H9 (cell line): ENCODE measurements at regions not wholly inside any gene's neighbourhood (a gene's known extent, or its start where the extent isn't known, plus 50 kb on each side); places are given as distances from the start of the nearest gene placed in this dataset.

Experiments
- DNase-seq: peaks from one replicate; pipeline ENCODE4 v3.0.0-alpha.2; 2017
- H2AFZ ChIP-seq: one replicate; pipeline ENCODE4 v1.6.1; 2013; ENCODE audit warnings: mild to moderate bottlenecking, low read length, control low read depth, moderate library complexity
- H2AK5ac ChIP-seq: 2 replicates; pipeline ENCODE4 v1.6.1; 2013; ENCODE audit warnings: low read length, control low read depth, mixed read lengths; ENCODE audit not compliant: insufficient read length
- H2BK120ac ChIP-seq: one replicate; pipeline ENCODE4 v1.6.1; 2013; ENCODE audit warnings: low read depth, mild to moderate bottlenecking, low read length, control low read depth, inconsistent platforms; ENCODE audit not compliant: poor library complexity, severe bottlenecking
- H2BK12ac ChIP-seq: 2 replicates; pipeline ENCODE4 v1.6.1; 2013; ENCODE audit warnings: low read length, control low read depth, mixed read lengths, low read depth; ENCODE audit not compliant: insufficient read length
- H2BK15ac ChIP-seq: 2 replicates; pipeline ENCODE4 v1.6.1; 2013; ENCODE audit warnings: low read depth, low read length, control low read depth
- H2BK20ac ChIP-seq: one replicate; pipeline ENCODE4 v1.6.1; 2013; ENCODE audit warnings: low read depth, mild to moderate bottlenecking, low read length, control low read depth, inconsistent platforms; ENCODE audit not compliant: poor library complexity, severe bottlenecking
- H2BK5ac ChIP-seq: 2 replicates; pipeline ENCODE4 v1.6.1; 2013; ENCODE audit warnings: low read length, control low read depth, mixed read lengths; ENCODE audit not compliant: insufficient read length
- H3K14ac ChIP-seq: 2 replicates; pipeline ENCODE4 v1.6.1; 2013; ENCODE audit warnings: low read length, control low read depth; ENCODE audit not compliant: insufficient read depth
- H3K18ac ChIP-seq: 2 replicates; pipeline ENCODE4 v1.6.1; 2013; ENCODE audit warnings: low read depth, mild to moderate bottlenecking, mixed read lengths, low read length, control low read depth; ENCODE audit not compliant: insufficient read length
- H3K23ac ChIP-seq: 2 replicates; pipeline ENCODE4 v1.6.1; 2013; ENCODE audit warnings: low read length, control low read depth, mixed read lengths, low read depth; ENCODE audit not compliant: insufficient read length
- H3K23me2 ChIP-seq: 2 replicates; pipeline ENCODE4 v1.6.1; 2013; ENCODE audit warnings: low read depth, mild to moderate bottlenecking, mixed read lengths, low read length, control low read depth; ENCODE audit not compliant: insufficient read length, poor library complexity, severe bottlenecking
- H3K27ac ChIP-seq: 2 replicates; pipeline ENCODE4 v1.5.1; 2013; ENCODE audit warnings: low read length, control low read depth, mixed read lengths, low read depth; ENCODE audit not compliant: insufficient read length
- H3K27me3 ChIP-seq: 2 replicates; pipeline ENCODE4 v1.6.1; 2013; ENCODE audit warnings: low read length, control low read depth, inconsistent platforms; ENCODE audit not compliant: insufficient read depth
- H3K4ac ChIP-seq: 2 replicates; pipeline ENCODE4 v1.6.1; 2013; ENCODE audit warnings: low read depth, mild to moderate bottlenecking, control low read depth, inconsistent platforms, low read length, moderate library complexity
- H3K4me1 ChIP-seq: 2 replicates; pipeline ENCODE4 v1.6.1; 2013; ENCODE audit warnings: low read length, control low read depth, inconsistent platforms; ENCODE audit not compliant: insufficient read depth
- H3K4me2 ChIP-seq: 2 replicates; pipeline ENCODE4 v1.6.1; 2013; ENCODE audit warnings: low read length, control low read depth, mixed read lengths; ENCODE audit not compliant: insufficient read length, insufficient read depth
- H3K56ac ChIP-seq: 2 replicates; pipeline ENCODE4 v1.6.1; 2013; ENCODE audit warnings: low read depth, mild to moderate bottlenecking, mixed read lengths, low read length, control low read depth; ENCODE audit not compliant: insufficient read length
- H3K79me1 ChIP-seq: 2 replicates; pipeline ENCODE4 v1.6.1; 2013; ENCODE audit warnings: low read depth, mild to moderate bottlenecking, moderate library complexity, low read length, control low read depth, inconsistent platforms; ENCODE audit not compliant: insufficient read depth, poor library complexity, severe bottlenecking
- H3K79me2 ChIP-seq: 2 replicates; pipeline ENCODE4 v1.6.1; 2013; ENCODE audit warnings: low read length, control low read depth, inconsistent platforms; ENCODE audit not compliant: insufficient read depth
- H3K9ac ChIP-seq: 2 replicates; pipeline ENCODE4 v1.6.1; 2013; ENCODE audit warnings: low read length, control low read depth, mixed read lengths; ENCODE audit not compliant: insufficient read length; ENCODE audit errors: extremely low read depth
- H3K9me3 ChIP-seq: one replicate; pipeline ENCODE4 v1.6.1; 2013; ENCODE audit warnings: low read depth, low read length, inconsistent platforms; ENCODE audit not compliant: control insufficient read depth
- H3T11ph ChIP-seq: one replicate; pipeline ENCODE4 v1.6.1; 2013; ENCODE audit warnings: mild to moderate bottlenecking, low read length, control low read depth, inconsistent platforms
- H4K20me1 ChIP-seq: one replicate; pipeline ENCODE4 v1.6.1; 2013; ENCODE audit not compliant: control insufficient read depth, insufficient read length, insufficient read depth
- H4K5ac ChIP-seq: 2 replicates; pipeline ENCODE4 v1.6.1; 2013; ENCODE audit warnings: low read depth, mild to moderate bottlenecking, mixed read lengths, low read length, control low read depth; ENCODE audit not compliant: insufficient read length
- H4K8ac ChIP-seq: replicated peaks from 2 replicates; pipeline ENCODE4 v1.6.1; 2013; ENCODE audit warnings: low read length, control low read depth, mixed read lengths, low read depth; ENCODE audit not compliant: insufficient read length
- H4K91ac ChIP-seq: 2 replicates; pipeline ENCODE4 v1.6.1; 2013; ENCODE audit warnings: low read depth, mild to moderate bottlenecking, moderate library complexity, mixed read lengths, low read length, control low read depth; ENCODE audit not compliant: insufficient read length
- H3K27ac Mint-ChIP-seq, 3 experiments: 2 replicates in 2 of 3; 3 replicates in 1 of 3; pipeline ENCODE4 v1.8.0; 2020 to 2021; ENCODE audit warnings: mixed read lengths in 3 of 3, mild to moderate bottlenecking in 1 of 3, moderate library complexity in 1 of 3
- H3K27me3 Mint-ChIP-seq: 2 replicates; pipeline ENCODE4 v1.8.0; 2021; ENCODE audit warnings: low read depth, mild to moderate bottlenecking, moderate library complexity, mixed read lengths
- H3K36me3 Mint-ChIP-seq, 3 experiments: 2 replicates in 2 of 3; 3 replicates in 1 of 3; pipeline ENCODE4 v1.8.0; 2020 to 2021; ENCODE audit warnings: low read depth in 3 of 3, mixed read lengths in 3 of 3; ENCODE audit not compliant: insufficient read depth in 1 of 3
- H3K4me1 Mint-ChIP-seq, 2 experiments: 2 replicates each; pipeline ENCODE4 v1.8.0; 2020; ENCODE audit warnings: mixed read lengths in 2 of 2
- H3K4me3 Mint-ChIP-seq, 2 experiments: 2 replicates in 1 of 2; 3 replicates in 1 of 2; pipeline ENCODE4 v1.8.0; 2020 to 2021; ENCODE audit warnings: mild to moderate bottlenecking in 2 of 2, mixed read lengths in 2 of 2, moderate library complexity in 1 of 2
- H3K9me3 Mint-ChIP-seq, 2 experiments: 2 replicates in 1 of 2; 3 replicates in 1 of 2; pipeline ENCODE4 v1.8.0; 2020; ENCODE audit warnings: mild to moderate bottlenecking in 2 of 2, mixed read lengths in 2 of 2, moderate library complexity in 1 of 2
- CTCF ChIP-seq: fragments of 200-600 bp; sonication (generic); conservative IDR thresholded peaks from 3 replicates; pipeline ENCODE4 v1.8.0; 2021; ENCODE audit warnings: antibody characterized with exemption, mild to moderate bottlenecking
- WGBS: extraction: QIAGEN DNeasy Blood & Tissue Kit; methylation state at CpG from one replicate; pipeline ENCODE4 v1.1.7; 2013; ENCODE audit warnings: missing lambda C conversion rate, low lambda C conversion rate, mixed read lengths; ENCODE audit not compliant: insufficient read length; ENCODE audit errors: extremely low coverage; 5-methylcytosine and 5-hydroxymethylcytosine counted together

GRCh38 chr6:149152521-149152920 lies 165.0 kb upstream of the TAB2 start:
- H2BK15ac ChIP-seq = no peak overlapping the region
- Mint-ChIP-seq H3K9me3 (0 out of 5 replicates have a peak, but pooled peaks cover 0 to 1% of the 10 kb centered on the region in 2 experiments), H3K27ac (no peak overlapping the region), H3K4me3 (no peak overlapping the region), H3K27me3 (no peaks in the 10 kb centered on the region; the same call in 1 of the 2 replicates), H3K36me3 (no peaks in the 10 kb centered on the region; a peak in 3 of 7 replicates), H3K4me1 (peaks cover 3 to 5% of the 10 kb centered on the region in 2 experiments)
- TF ChIP-seq CTCF = no peak
- no peak overlapping the region for H3K9ac ChIP-seq
- H3K4me1 ChIP-seq = no peaks in the 10 kb centered on the region
- H4K5ac ChIP-seq = no peak overlapping the region
- no peaks in the 10 kb centered on the region for H3K79me2 ChIP-seq
- no peaks in the 10 kb centered on the region for H4K20me1 ChIP-seq
- no peak overlapping the region for H2AK5ac ChIP-seq
- H3K4me2 ChIP-seq = no peak overlapping the region
- WGBS = no CpG with 5 or more reads among the region's 1 CpG
- H3K23me2 ChIP-seq = no peaks in the 10 kb centered on the region
- H3K27ac ChIP-seq = no peak overlapping the region
- no peak for DNase-seq
- no peak overlapping the region for H2BK5ac ChIP-seq
- H3K4ac ChIP-seq = no peak overlapping the region
- no peak overlapping the region for H2BK120ac ChIP-seq
- H3K27me3 ChIP-seq = no peaks in the 10 kb centered on the region
- H3K9me3 ChIP-seq = no peaks in the 10 kb centered on the region
- no peak overlapping the region for H2BK20ac ChIP-seq
- H3T11ph ChIP-seq = no peak overlapping the region
- no peak overlapping the region for H3K56ac ChIP-seq
- no peak overlapping the region for H2BK12ac ChIP-seq
- H3K14ac ChIP-seq = no peak overlapping the region
- H3K18ac ChIP-seq = no peak overlapping the region
- no peak overlapping the region for H3K23ac ChIP-seq
- no peak overlapping the region for H2AFZ ChIP-seq
- H4K8ac ChIP-seq = no peak overlapping the region
- H3K79me1 ChIP-seq = no peaks in the 10 kb centered on the region
- H4K91ac ChIP-seq = no peak overlapping the region
